ENCODE measurements at regions not wholly inside any gene's neighbourhood (a gene's known extent, or its start where the extent isn't known, plus 50 kb on each side); places are given as distances from the start of the nearest gene placed in this dataset.

- Histone ChIP-seq H3K9me3 (replicated peaks; ENCODE audit: insufficient read depth, low read length) (no peaks in the 10 kb centered on the region), H2AFZ (ENCODE audit: low read length) (no peak overlapping the region), H4K20me1 (ENCODE audit: insufficient read depth, low read length) (no peaks in the 10 kb centered on the region), H3K27me3 (replicated peaks; ENCODE audit: insufficient read depth, low read length) (no peaks in the 10 kb centered on the region), H3K4me3 (ENCODE audit: low read length) (no peak overlapping the region), H3K79me2 (ENCODE audit: low read length) (no peaks in the 10 kb centered on the region), H3K36me3 (replicated peaks; ENCODE audit: insufficient read depth, low read length) (no peaks in the 10 kb centered on the region), H3K4me2 (ENCODE audit: low read depth, low read length) (no peak overlapping the region), H3K9ac (ENCODE audit: low read length) (no peak overlapping the region), H3K4me1 (ENCODE audit: low read length) (0 out of 2 replicates have a peak, but pooled peaks cover 4% of the 10 kb centered on the region), H3K9me2 (replicated peaks; ENCODE audit: insufficient read depth, low read length) (no peaks in the 10 kb centered on the region), H3K27ac (ENCODE audit: low read length) (no peak overlapping the region), H3F3A (ENCODE audit: insufficient read depth, low read length) (no peaks in the 10 kb centered on the region)
- no peak for DNase-seq
- TF ChIP-seq CTCF (IDR thresholded peaks at IDR 0.05; ENCODE audit: low read length) (no peak), EZH2phosphoT487 (IDR thresholded peaks at IDR 0.05; ENCODE audit: low read length) (no peak), EZH2 (optimal IDR thresholded peaks at IDR 0.05; ENCODE audit: low read depth, low read length) (no peak)
Measured at GRCh38 chr12:68508576-68508975, 102.1 kb upstream of the RAP1B start.

GRCh38 chr12:68509242-68509641 is 101.5 kb upstream of the RAP1B start:
- no peaks in the 10 kb centered on the region for H3K27me3 ChIP-seq (replicated peaks; ENCODE audit: insufficient read depth, low read length)
- no peak overlapping the region for H2AFZ ChIP-seq (ENCODE audit: low read length)
- H3K27ac ChIP-seq (ENCODE audit: low read length) = no peak overlapping the region
- H3K4me3 ChIP-seq (ENCODE audit: low read length) = no peak overlapping the region
- H3K4me1 ChIP-seq (ENCODE audit: low read length) = 0 out of 2 replicates have a peak, but pooled peaks cover 4% of the 10 kb centered on the region
- no peaks in the 10 kb centered on the region for H3K79me2 ChIP-seq (ENCODE audit: low read length)
- H3F3A ChIP-seq (ENCODE audit: insufficient read depth, low read length) = no peaks in the 10 kb centered on the region
- TF ChIP-seq EZH2phosphoT487 (IDR thresholded peaks at IDR 0.05; ENCODE audit: low read length) (no peak), CTCF (IDR thresholded peaks at IDR 0.05; ENCODE audit: low read length) (no peak), EZH2 (optimal IDR thresholded peaks at IDR 0.05; ENCODE audit: low read depth, low read length) (no peak)
- H3K9me2 ChIP-seq (replicated peaks; ENCODE audit: insufficient read depth, low read length) = no peaks in the 10 kb centered on the region
- no peak overlapping the region for H3K9ac ChIP-seq (ENCODE audit: low read length)
- no peaks in the 10 kb centered on the region for H4K20me1 ChIP-seq (ENCODE audit: insufficient read depth, low read length)
- no peaks in the 10 kb centered on the region for H3K36me3 ChIP-seq (replicated peaks; ENCODE audit: insufficient read depth, low read length)
- no peak overlapping the region for H3K4me2 ChIP-seq (ENCODE audit: low read depth, low read length)
- DNase-seq = no peak
- no peaks in the 10 kb centered on the region for H3K9me3 ChIP-seq (replicated peaks; ENCODE audit: insufficient read depth, low read length)

GRCh38 chr12:68510397-68510796 is 100.3 kb upstream of the RAP1B start:
- H3K4me3 ChIP-seq (ENCODE audit: low read length) = no peak overlapping the region
- no peaks in the 10 kb centered on the region for H3K36me3 ChIP-seq (replicated peaks; ENCODE audit: insufficient read depth, low read length)
- TF ChIP-seq EZH2 (optimal IDR thresholded peaks at IDR 0.05; ENCODE audit: low read depth, low read length) = no peak
- no peak for TF ChIP-seq EZH2phosphoT487 (IDR thresholded peaks at IDR 0.05; ENCODE audit: low read length)
- TF ChIP-seq CTCF (IDR thresholded peaks at IDR 0.05; ENCODE audit: low read length) = no peak
- H3K4me1 ChIP-seq (ENCODE audit: low read length) = 0 out of 2 replicates have a peak, but pooled peaks cover 4% of the 10 kb centered on the region
- H2AFZ ChIP-seq (ENCODE audit: low read length) = no peak overlapping the region
- no peak overlapping the region for H3K4me2 ChIP-seq (ENCODE audit: low read depth, low read length)
- no peaks in the 10 kb centered on the region for H4K20me1 ChIP-seq (ENCODE audit: insufficient read depth, low read length)
- H3K9me2 ChIP-seq (replicated peaks; ENCODE audit: insufficient read depth, low read length) = no peaks in the 10 kb centered on the region
- H3K9me3 ChIP-seq (replicated peaks; ENCODE audit: insufficient read depth, low read length) = no peaks in the 10 kb centered on the region
- no peaks in the 10 kb centered on the region for H3K27me3 ChIP-seq (replicated peaks; ENCODE audit: insufficient read depth, low read length)
- H3K9ac ChIP-seq (ENCODE audit: low read length) = no peak overlapping the region
- no peaks in the 10 kb centered on the region for H3F3A ChIP-seq (ENCODE audit: insufficient read depth, low read length)
- no peaks in the 10 kb centered on the region for H3K79me2 ChIP-seq (ENCODE audit: low read length)
- no peak overlapping the region for H3K27ac ChIP-seq (ENCODE audit: low read length)
- no peak for DNase-seq

All from MM.1S (cell line).